Colonic mucosa (tissue), 4 donors: ENCODE measurements at regions not wholly inside any gene's neighbourhood (a gene's known extent, or its start where the extent isn't known, plus 50 kb on each side); places are given as distances from the start of the nearest gene placed in this dataset.

Source experiments
- DNase-seq: peaks from one replicate; pipeline ENCODE4 v3.0.0-alpha.2; 2020
- H3K27ac ChIP-seq: fragments of 200-600 bp; one replicate; pipeline ENCODE4 v1.8.0; 2021
- H3K27me3 ChIP-seq: fragments of 200-600 bp; one replicate; pipeline ENCODE4 v1.8.0; 2021
- H3K36me3 ChIP-seq: fragments of 200-600 bp; one replicate; pipeline ENCODE4 v1.8.0; 2021
- H3K4me1 ChIP-seq: fragments of 200-600 bp; one replicate; pipeline ENCODE4 v1.8.0; 2021; ENCODE audit warnings: mild to moderate bottlenecking
- H3K4me3 ChIP-seq: fragments of 200-600 bp; one replicate; pipeline ENCODE4 v1.8.0; 2021
- H3K9ac ChIP-seq, 2 donors: one replicate each; pipeline ENCODE4 v1.7.0; 2013; ENCODE audit warnings: control low read depth in 2 of 2, low read depth in 2 of 2, low read length in 2 of 2
- H3K9me3 ChIP-seq: fragments of 200-600 bp; one replicate; pipeline ENCODE4 v1.8.0; 2021
- CTCF ChIP-seq: fragments of 200-600 bp; IDR thresholded peaks from one replicate; pipeline ENCODE4 v1.8.0; 2022; ENCODE audit warnings: antibody characterized with exemption, mild to moderate bottlenecking
- intact Hi-C: fragments of 100-400 bp; cut with DNase I; formaldehyde crosslinking; loops from one replicate; pipeline ENCODE4 v1.14.1; 2022
- donor health status: healthy.
- donor health status: DM: no; HTN: no; CAD: no.
- donor health status: DM: no; HTN: no; CAD: no.

- Histone ChIP-seq H3K27ac (peak overlapping the region; percentile 58), H3K36me3 (no peaks in the 10 kb centered on the region), H3K9ac (no peak overlapping the region), H3K9me3 (no peaks in the 10 kb centered on the region), H3K4me3 (no peak overlapping the region), H3K27me3 (no peaks in the 10 kb centered on the region), H3K4me1 (no peaks in the 10 kb centered on the region)
- no peak for TF ChIP-seq CTCF
- DNase-seq, result no peak
- intact Hi-C loops, result no loop called here
Observed at GRCh38 chr1:224492015-224492414, 57.4 kb upstream of the WDR26 start.

- peak overlapping the region in 1 of 2 donors; percentile 21 for H3K9ac ChIP-seq
- intact Hi-C loops, result no loop called here
- H3K27ac ChIP-seq, result peak overlapping the region; percentile 58
- no peak overlapping the region for H3K4me3 ChIP-seq
- TF ChIP-seq CTCF, result no peak
- no peak for DNase-seq
- H3K36me3 ChIP-seq, result no peaks in the 10 kb centered on the region
- no peaks in the 10 kb centered on the region for H3K4me1 ChIP-seq
- H3K9me3 ChIP-seq, result no peaks in the 10 kb centered on the region
- H3K27me3 ChIP-seq, result no peaks in the 10 kb centered on the region
Observed at GRCh38 chr1:224492632-224493031, 58.0 kb upstream of the WDR26 start.

- peak overlapping the region; percentile 58 for H3K27ac ChIP-seq
- no peaks in the 10 kb centered on the region for H3K36me3 ChIP-seq
Observed at GRCh38 chr1:224493269-224493668, 58.7 kb upstream of the WDR26 start.

GRCh38 chr1:224494343-224494742, 59.7 kb upstream of the WDR26 start:
- no peak for DNase-seq
- Histone ChIP-seq H3K9me3 (no peaks in the 10 kb centered on the region), H3K9ac (no peak overlapping the region), H3K27ac (peak overlapping the region; percentile 58), H3K27me3 (no peaks in the 10 kb centered on the region), H3K4me3 (no peak overlapping the region), H3K4me1 (peaks cover 8% of the 10 kb centered on the region), H3K36me3 (no peaks in the 10 kb centered on the region)
- intact Hi-C loops, result no loop called here
- TF ChIP-seq CTCF, result no peak

More at GRCh38 chr1:224493269-224493668, 58.7 kb upstream of the WDR26 start:
- DNase-seq, result peak; percentile 61
- peaks cover 4% of the 10 kb centered on the region for H3K4me1 ChIP-seq
- no peaks in the 10 kb centered on the region for H3K9me3 ChIP-seq
- H3K4me3 ChIP-seq, result no peak overlapping the region
- no peaks in the 10 kb centered on the region for H3K27me3 ChIP-seq
- no peak for TF ChIP-seq CTCF
- intact Hi-C loops, result no loop called here
- H3K9ac ChIP-seq, result peak overlapping the region in 1 of 2 donors; percentile 21

GRCh38 chr1:224495866-224496265, 61.3 kb upstream of the WDR26 start:
- TF ChIP-seq CTCF, result no peak
- DNase-seq, result no peak
- Histone ChIP-seq H3K4me3 (no peak overlapping the region), H3K36me3 (no peaks in the 10 kb centered on the region), H3K9me3 (no peaks in the 10 kb centered on the region), H3K27me3 (no peaks in the 10 kb centered on the region), H3K4me1 (peaks cover 8% of the 10 kb centered on the region), H3K27ac (no peak overlapping the region), H3K9ac (no peak overlapping the region)
- intact Hi-C loops, result no loop called here

- Histone ChIP-seq H3K9me3 (no peaks in the 10 kb centered on the region), H3K27ac (no peak overlapping the region), H3K27me3 (no peaks in the 10 kb centered on the region), H3K36me3 (no peaks in the 10 kb centered on the region), H3K4me1 (peaks cover 8% of the 10 kb centered on the region), H3K9ac (no peak overlapping the region), H3K4me3 (no peak overlapping the region)
- intact Hi-C loops, result no loop called here
- DNase-seq, result no peak
- no peak for TF ChIP-seq CTCF
Observed at GRCh38 chr1:224496826-224497225, 62.2 kb upstream of the WDR26 start.
